Transverse colon (tissue), 4 donors: ENCODE measurements at regions not wholly inside any gene's neighbourhood (a gene's known extent, or its start where the extent isn't known, plus 50 kb on each side); places are given as distances from the start of the nearest gene placed in this dataset.

ENCODE experiments used
- DNase-seq: peaks from one replicate; pipeline ENCODE4 v3.0.0-alpha.2; 2019
- H3K27ac ChIP-seq, 4 donors: fragments of 200-600 bp; sonication (generic); 2 replicates each; pipeline ENCODE4 v1.5.1; 2016 to 2018; ENCODE audit warnings: inconsistent platforms in 4 of 4
- H3K27me3 ChIP-seq: fragments of 200-600 bp; sonication (generic); 2 replicates; pipeline ENCODE4 v1.5.1; 2017; ENCODE audit warnings: inconsistent platforms
- H3K36me3 ChIP-seq, 4 donors: fragments of 200-600 bp; sonication (generic); 2 replicates each; pipeline ENCODE4 v1.5.1; 2017 to 2019; ENCODE audit warnings: inconsistent platforms in 4 of 4
- H3K4me1 ChIP-seq, 4 donors: fragments of 200-600 bp; sonication (generic); 2 replicates each; pipeline ENCODE4 v1.5.1; 2017 to 2020; ENCODE audit warnings: inconsistent platforms in 4 of 4
- H3K4me3 ChIP-seq, 4 donors: fragments of 200-600 bp; sonication (generic); 1 replicate in 1 of 4; 2 replicates in 3 of 4; pipeline versions ENCODE4 v1.5.1 to v1.6.1; 2017 to 2019; ENCODE audit warnings: inconsistent platforms in 4 of 4
- H3K9me3 ChIP-seq, 2 donors: fragments of 200-600 bp; sonication (generic); 2 replicates each; pipeline ENCODE4 v1.5.1; 2017 to 2019; ENCODE audit warnings: inconsistent platforms in 2 of 2
- EP300 ChIP-seq: sonication (generic); formaldehyde crosslinking; IDR thresholded peaks from one replicate; pipeline ENCODE4 v1.6.1; 2017; ENCODE audit warnings: antibody characterized with exemption, low read depth
- POLR2A ChIP-seq: fragments of 450-650 bp; IDR thresholded peaks from one replicate; pipeline ENCODE4 v1.6.1; 2016; ENCODE audit warnings: antibody characterized with exemption, mild to moderate bottlenecking, moderate library complexity
- POLR2AphosphoS5 ChIP-seq, 3 donors: sonication (generic); formaldehyde crosslinking; IDR thresholded peaks; one replicate each; pipeline ENCODE4 v1.6.1; 2016; ENCODE audit warnings: antibody characterized with exemption in 3 of 3
- WGBS, 2 donors: methylation state at CpG; one replicate each; pipeline ENCODE4 v1.1.5; 2018; ENCODE audit warnings: low coverage in 1 of 2; 5-methylcytosine and 5-hydroxymethylcytosine counted together
- in situ Hi-C, 4 donors: fragments of 200-750 bp; cut with MboI; loops; one replicate each; pipeline versions ENCODE4 v1.15.0 to v1.15.1; 2017; ENCODE audit warnings: low sequenced_read_pairs in 3 of 4, low pct_ligation_motif_present in 1 of 4, low pct_unique_long_range_greater_than_20kb in 1 of 4
- intact Hi-C: fragments of 100-400 bp; cut with DNase I; formaldehyde crosslinking; loops from one replicate; pipeline ENCODE4 v1.15.1; 2023; ENCODE audit warnings: low total_unique reads
- TF ChIP-seq, protein P1 (sequence below), 5 experiments: fragments of 200-600 bp in 3 of 5; fragments of 450-650 bp in 2 of 5; sonication (generic) in 3 of 5; IDR thresholded peaks; 1 replicate in 2 of 5; 2 replicates in 3 of 5; pipeline ENCODE4 v1.5.1; 2016 to 2017; ENCODE audit warnings: antibody characterized with exemption in 5 of 5, inconsistent platforms in 3 of 5, mild to moderate bottlenecking in 2 of 5, moderate library complexity in 1 of 5

GRCh38 chr10:23897861-23898260 is 311.1 kb upstream of the KIAA1217 start:
- no peaks in the 10 kb centered on the region for H3K9me3 ChIP-seq
- H3K4me3 ChIP-seq, result no peak overlapping the region
- H3K4me1 ChIP-seq, result no peaks in the 10 kb centered on the region
- H3K27ac ChIP-seq, result no peak overlapping the region
- H3K36me3 ChIP-seq, result no peaks in the 10 kb centered on the region
- no peak for TF ChIP-seq POLR2A
- TF ChIP-seq, protein P1, sequence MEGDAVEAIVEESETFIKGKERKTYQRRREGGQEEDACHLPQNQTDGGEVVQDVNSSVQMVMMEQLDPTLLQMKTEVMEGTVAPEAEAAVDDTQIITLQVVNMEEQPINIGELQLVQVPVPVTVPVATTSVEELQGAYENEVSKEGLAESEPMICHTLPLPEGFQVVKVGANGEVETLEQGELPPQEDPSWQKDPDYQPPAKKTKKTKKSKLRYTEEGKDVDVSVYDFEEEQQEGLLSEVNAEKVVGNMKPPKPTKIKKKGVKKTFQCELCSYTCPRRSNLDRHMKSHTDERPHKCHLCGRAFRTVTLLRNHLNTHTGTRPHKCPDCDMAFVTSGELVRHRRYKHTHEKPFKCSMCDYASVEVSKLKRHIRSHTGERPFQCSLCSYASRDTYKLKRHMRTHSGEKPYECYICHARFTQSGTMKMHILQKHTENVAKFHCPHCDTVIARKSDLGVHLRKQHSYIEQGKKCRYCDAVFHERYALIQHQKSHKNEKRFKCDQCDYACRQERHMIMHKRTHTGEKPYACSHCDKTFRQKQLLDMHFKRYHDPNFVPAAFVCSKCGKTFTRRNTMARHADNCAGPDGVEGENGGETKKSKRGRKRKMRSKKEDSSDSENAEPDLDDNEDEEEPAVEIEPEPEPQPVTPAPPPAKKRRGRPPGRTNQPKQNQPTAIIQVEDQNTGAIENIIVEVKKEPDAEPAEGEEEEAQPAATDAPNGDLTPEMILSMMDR (IDR thresholded peaks at IDR 0.05), result no peak
- intact Hi-C loops (no loop called here), in situ Hi-C loops (no loop called here)
- 79 to 90% methylated on average over 3 of the region's 3 CpGs for WGBS, 2 donors
- no peak for DNase-seq
- no peaks in the 10 kb centered on the region for H3K27me3 ChIP-seq

DNA sequence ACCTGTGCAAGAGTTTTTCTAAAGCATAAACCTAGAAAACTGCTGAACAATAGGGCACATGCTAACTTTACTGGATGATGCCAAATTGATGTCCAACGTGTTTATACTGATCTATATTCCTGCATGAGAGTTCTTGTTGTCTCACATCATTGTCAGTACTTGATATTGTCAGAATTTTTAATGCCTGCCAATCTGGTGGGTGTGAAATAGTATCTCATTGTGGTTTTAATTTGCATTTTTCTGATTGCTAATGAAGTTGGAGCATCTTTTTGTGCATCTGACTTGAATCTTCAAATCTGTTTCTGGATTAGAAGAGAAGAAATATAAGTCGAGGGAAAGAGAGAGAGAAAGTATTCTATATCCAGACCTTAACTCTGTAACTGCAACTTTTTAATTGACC is 309.8 kb upstream of the KIAA1217 start:
- H3K4me1 ChIP-seq, result no peaks in the 10 kb centered on the region
- H3K36me3 ChIP-seq, result no peaks in the 10 kb centered on the region
- TF ChIP-seq POLR2AphosphoS5 (IDR thresholded peaks at IDR 0.05), result no peak
- TF ChIP-seq EP300, result no peak
- TF ChIP-seq, protein P1 (IDR thresholded peaks at IDR 0.05), result no peak
- TF ChIP-seq POLR2A, result no peak
- in situ Hi-C loops (no loop called here), intact Hi-C loops (no loop called here)
- no peak overlapping the region for H3K27ac ChIP-seq
- H3K27me3 ChIP-seq, result no peaks in the 10 kb centered on the region
- 55 to 90% methylated on average over 1 to 2 of the region's 2 CpGs for WGBS, 2 donors
- DNase-seq, result no peak
- H3K4me3 ChIP-seq, result no peak overlapping the region
- no peaks in the 10 kb centered on the region for H3K9me3 ChIP-seq

DNA sequence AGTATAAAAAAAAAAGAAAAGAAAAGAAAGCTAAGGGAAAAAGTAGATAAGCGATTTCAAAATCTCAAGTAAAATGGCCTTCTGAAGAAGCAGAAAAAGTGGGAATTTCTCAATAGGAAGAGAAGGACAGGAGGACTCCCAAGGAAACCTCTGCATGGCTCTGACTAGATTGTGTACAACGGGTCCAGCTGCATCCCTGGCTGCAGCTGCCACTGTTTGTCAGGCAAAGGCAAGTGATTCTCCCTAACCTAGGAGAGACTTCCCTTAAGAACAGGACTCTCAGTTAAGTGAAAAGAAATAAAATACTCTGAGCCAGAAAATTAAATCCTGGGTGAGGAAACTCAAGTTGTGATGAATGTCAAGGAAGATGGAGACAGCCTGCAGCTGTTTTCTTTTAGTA is 298.6 kb upstream of the KIAA1217 start:
- H3K4me1 ChIP-seq, result no peaks in the 10 kb centered on the region
- no peaks in the 10 kb centered on the region for H3K27me3 ChIP-seq
- 83 to 84% methylated on average over 2 of the region's 2 CpGs for WGBS, 2 donors
- no peak for DNase-seq
- H3K27ac ChIP-seq, result no peak overlapping the region
- in situ Hi-C loops (no loop called here), intact Hi-C loops (loop anchor here (10.0 kb wide), 1 partner anchor 1355 kb away; no protein-coding TSS in a partner anchor)
- no peak overlapping the region for H3K4me3 ChIP-seq
- no peak for TF ChIP-seq POLR2A
- TF ChIP-seq, protein P1 (IDR thresholded peaks at IDR 0.05), result no peak
- TF ChIP-seq POLR2AphosphoS5 (IDR thresholded peaks at IDR 0.05), result no peak
- no peak for TF ChIP-seq EP300
- no peaks in the 10 kb centered on the region for H3K9me3 ChIP-seq
- no peaks in the 10 kb centered on the region for H3K36me3 ChIP-seq

DNA sequence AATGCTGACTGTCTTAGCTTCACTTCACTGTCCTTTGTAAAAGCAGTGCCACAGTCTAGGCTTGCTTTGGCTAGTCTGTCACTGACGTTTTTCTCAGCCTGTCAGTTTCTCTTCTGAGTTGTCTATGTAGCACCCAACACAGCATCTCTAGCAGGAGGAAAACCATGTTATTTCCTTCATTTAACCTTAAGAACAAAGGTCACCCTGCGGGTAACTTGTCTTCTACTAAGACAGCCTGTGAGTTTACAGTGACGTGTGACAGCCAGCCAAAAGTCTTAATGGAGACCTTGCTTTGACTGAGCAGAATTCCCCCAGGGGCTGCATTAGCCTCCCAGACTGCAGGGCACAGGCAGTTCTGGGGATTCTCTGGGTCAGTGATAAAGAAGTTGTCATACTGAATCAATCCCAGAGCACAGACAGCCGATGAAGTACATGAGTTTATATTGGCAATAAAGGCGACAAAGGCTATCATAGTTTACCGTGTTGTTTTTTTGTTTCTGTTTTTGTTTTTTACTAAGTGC is 296.0 kb upstream of the KIAA1217 start:
- Histone ChIP-seq H3K4me1 (no peaks in the 10 kb centered on the region), H3K36me3 (no peaks in the 10 kb centered on the region), H3K4me3 (no peak overlapping the region), H3K27ac (no peak overlapping the region), H3K27me3 (no peaks in the 10 kb centered on the region), H3K9me3 (no peaks in the 10 kb centered on the region)
- DNase-seq, result no peak
- 33 to 46% methylated on average over 6 of the region's 6 CpGs for WGBS, 2 donors
- TF ChIP-seq POLR2A, result no peak
- TF ChIP-seq POLR2AphosphoS5 (IDR thresholded peaks at IDR 0.05), result no peak
- TF ChIP-seq, protein P1 (IDR thresholded peaks at IDR 0.05), result no peak
- intact Hi-C loops, result loop anchor here (10.0 kb wide), 1 partner anchor 1352 kb away; no protein-coding TSS in a partner anchor
- in situ Hi-C loops, result no loop called here
